ENCODE measurements at regions not wholly inside any gene's neighbourhood (a gene's known extent, or its start where the extent isn't known, plus 50 kb on each side); places are given as distances from the start of the nearest gene placed in this dataset.

- TF ChIP-seq ZBTB33 (IDR thresholded peaks at IDR 0.05) (no peak), CTCF (IDR thresholded peaks at IDR 0.05; ENCODE audit: low read depth, low read length, missing input control) (no peak)
Measured at GRCh38 chr10:9285690-9286089, 1231.2 kb downstream of the GATA3 start (continued).

- H3K4me3 ChIP-seq (ENCODE audit: low read depth in 1 of 3, low read length in 3 of 3) = no peak overlapping the region
- H3K27me3 ChIP-seq (ENCODE audit: control insufficient read depth in 4 of 4, insufficient read depth in 4 of 4, low read length in 3 of 4) = peaks cover 0 to 7% (median 0%) of the 10 kb centered on the region in 4 donors
- no peak overlapping the region for H3K27ac ChIP-seq (ENCODE audit: low read depth in 1 of 2, low read length in 2 of 2)
- no peaks in the 10 kb centered on the region for H3K9me3 ChIP-seq (ENCODE audit: control insufficient read depth in 4 of 4, low read length in 3 of 4)
- H3K36me3 ChIP-seq (ENCODE audit: control insufficient read depth in 4 of 4, insufficient read depth in 3 of 4, low read depth in 1 of 4, low read length in 3 of 4) = no peaks in the 10 kb centered on the region
- DNase-seq (ENCODE audit: low spot score) = no peak
- TF ChIP-seq FOXA2 (IDR thresholded peaks at IDR 0.05) (no peak), RAD21 (IDR thresholded peaks at IDR 0.05) (no peak), TAF1 (conservative IDR thresholded peaks at IDR 0.05) (no peak), FOXA1 (IDR thresholded peaks at IDR 0.05) (no peak), CTCF (IDR thresholded peaks at IDR 0.05; ENCODE audit: low read depth, low read length, missing input control) (no peak), ZBTB33 (IDR thresholded peaks at IDR 0.05) (no peak), NR2F2 (IDR thresholded peaks at IDR 0.05) (no peak), JUND (IDR thresholded peaks at IDR 0.05) (no peak), GABPA (IDR thresholded peaks at IDR 0.05 in 1 of 2, conservative IDR thresholded peaks at IDR 0.05 in 1 of 2) (no peak), YY1 (IDR thresholded peaks at IDR 0.05) (no peak), HNF4G (IDR thresholded peaks at IDR 0.05) (no peak)
- TF ChIP-seq, protein P1, sequence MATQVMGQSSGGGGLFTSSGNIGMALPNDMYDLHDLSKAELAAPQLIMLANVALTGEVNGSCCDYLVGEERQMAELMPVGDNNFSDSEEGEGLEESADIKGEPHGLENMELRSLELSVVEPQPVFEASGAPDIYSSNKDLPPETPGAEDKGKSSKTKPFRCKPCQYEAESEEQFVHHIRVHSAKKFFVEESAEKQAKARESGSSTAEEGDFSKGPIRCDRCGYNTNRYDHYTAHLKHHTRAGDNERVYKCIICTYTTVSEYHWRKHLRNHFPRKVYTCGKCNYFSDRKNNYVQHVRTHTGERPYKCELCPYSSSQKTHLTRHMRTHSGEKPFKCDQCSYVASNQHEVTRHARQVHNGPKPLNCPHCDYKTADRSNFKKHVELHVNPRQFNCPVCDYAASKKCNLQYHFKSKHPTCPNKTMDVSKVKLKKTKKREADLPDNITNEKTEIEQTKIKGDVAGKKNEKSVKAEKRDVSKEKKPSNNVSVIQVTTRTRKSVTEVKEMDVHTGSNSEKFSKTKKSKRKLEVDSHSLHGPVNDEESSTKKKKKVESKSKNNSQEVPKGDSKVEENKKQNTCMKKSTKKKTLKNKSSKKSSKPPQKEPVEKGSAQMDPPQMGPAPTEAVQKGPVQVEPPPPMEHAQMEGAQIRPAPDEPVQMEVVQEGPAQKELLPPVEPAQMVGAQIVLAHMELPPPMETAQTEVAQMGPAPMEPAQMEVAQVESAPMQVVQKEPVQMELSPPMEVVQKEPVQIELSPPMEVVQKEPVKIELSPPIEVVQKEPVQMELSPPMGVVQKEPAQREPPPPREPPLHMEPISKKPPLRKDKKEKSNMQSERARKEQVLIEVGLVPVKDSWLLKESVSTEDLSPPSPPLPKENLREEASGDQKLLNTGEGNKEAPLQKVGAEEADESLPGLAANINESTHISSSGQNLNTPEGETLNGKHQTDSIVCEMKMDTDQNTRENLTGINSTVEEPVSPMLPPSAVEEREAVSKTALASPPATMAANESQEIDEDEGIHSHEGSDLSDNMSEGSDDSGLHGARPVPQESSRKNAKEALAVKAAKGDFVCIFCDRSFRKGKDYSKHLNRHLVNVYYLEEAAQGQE (IDR thresholded peaks at IDR 0.05) = no peak
- TF ChIP-seq, protein P2, sequence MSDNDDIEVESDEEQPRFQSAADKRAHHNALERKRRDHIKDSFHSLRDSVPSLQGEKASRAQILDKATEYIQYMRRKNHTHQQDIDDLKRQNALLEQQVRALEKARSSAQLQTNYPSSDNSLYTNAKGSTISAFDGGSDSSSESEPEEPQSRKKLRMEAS (IDR thresholded peaks at IDR 0.05) = no peak
- WGBS = 89% methylated on average over 1 of the region's 1 CpG
- no peak overlapping the region for H3K9ac ChIP-seq (ENCODE audit: low read depth in 1 of 2, low read length in 2 of 2)
- H3K4me1 ChIP-seq (ENCODE audit: control insufficient read depth in 4 of 4, insufficient read depth in 4 of 4, low read length in 3 of 4) = no peaks in the 10 kb centered on the region
Measured at GRCh38 chr10:9289811-9290210, 1235.3 kb downstream of the GATA3 start.
